ENCODE measurements at regions not wholly inside any gene's neighbourhood (a gene's known extent, or its start where the extent isn't known, plus 50 kb on each side); places are given as distances from the start of the nearest gene placed in this dataset.

- no peak for TF ChIP-seq GATA3 (IDR thresholded peaks at IDR 0.05; ENCODE audit: low read depth, low read length)
- TF ChIP-seq GATA2 (IDR thresholded peaks at IDR 0.05; ENCODE audit: low read depth, low read length), result no peak
Observed at GRCh38 chr16:72424757-72425156, 252.8 kb upstream of the PMFBP1 start.
